ENCODE measurements at regions not wholly inside any gene's neighbourhood (a gene's known extent, or its start where the extent isn't known, plus 50 kb on each side); places are given as distances from the start of the nearest gene placed in this dataset.

DNA sequence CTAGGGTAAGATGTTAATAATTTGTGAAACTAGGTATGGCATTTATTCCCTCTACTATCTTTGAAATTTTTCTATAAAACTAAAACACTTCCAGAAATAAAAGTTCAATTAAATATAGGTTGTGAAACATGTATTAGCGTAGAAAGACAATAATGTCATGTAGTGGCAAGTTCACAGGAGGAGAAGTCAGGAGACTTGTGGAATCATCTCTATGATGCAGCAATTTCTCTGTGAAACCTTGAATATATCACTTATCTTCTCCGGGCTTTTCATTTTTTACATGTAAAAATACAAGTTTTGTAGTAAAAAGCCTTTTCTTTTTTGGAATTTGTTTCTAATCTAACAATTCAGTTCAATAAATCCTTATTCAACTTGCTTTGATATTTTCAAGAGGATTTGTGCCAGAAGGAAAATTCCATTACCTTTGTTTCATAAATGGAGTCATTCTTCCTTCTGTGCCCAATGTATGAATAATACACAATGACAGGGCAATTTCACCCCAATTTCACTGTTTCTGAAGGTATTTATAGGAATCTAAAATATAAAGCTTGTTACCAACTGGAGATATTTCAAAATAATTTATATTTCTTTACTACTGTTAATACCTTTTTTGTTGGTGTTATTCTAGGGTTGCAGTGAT lies 758.3 kb downstream of the FAM181B start:
- no peaks in the 10 kb centered on the region for H3K4me1 Mint-ChIP-seq
- H3K27me3 ChIP-seq = no peaks in the 10 kb centered on the region
- H3K4me1 ChIP-seq = no peaks in the 10 kb centered on the region
- H3K79me2 ChIP-seq (ENCODE audit: low read depth) = no peaks in the 10 kb centered on the region
- no peak overlapping the region for H3K27ac Mint-ChIP-seq
- H3K27me3 Mint-ChIP-seq (ENCODE audit: insufficient read depth, low read depth) = no peaks in the 10 kb centered on the region
- H3K36me3 Mint-ChIP-seq = no peaks in the 10 kb centered on the region
- H3K9me3 ChIP-seq (ENCODE audit: low read depth) = no peaks in the 10 kb centered on the region
- no peak overlapping the region for H2AFZ ChIP-seq (replicated peaks)
- H3K4me2 ChIP-seq = no peak overlapping the region
- no peaks in the 10 kb centered on the region for H3F3A ChIP-seq (ENCODE audit: low read depth)
- no peak for DNase-seq (ENCODE audit: low spot score)
- no peaks in the 10 kb centered on the region for H4K20me1 ChIP-seq (ENCODE audit: low read depth)
- TF ChIP-seq EZH2phosphoT487 (IDR thresholded peaks at IDR 0.05) (no peak), EZH2 (IDR thresholded peaks at IDR 0.05) (no peak)
- TF ChIP-seq, protein P1, sequence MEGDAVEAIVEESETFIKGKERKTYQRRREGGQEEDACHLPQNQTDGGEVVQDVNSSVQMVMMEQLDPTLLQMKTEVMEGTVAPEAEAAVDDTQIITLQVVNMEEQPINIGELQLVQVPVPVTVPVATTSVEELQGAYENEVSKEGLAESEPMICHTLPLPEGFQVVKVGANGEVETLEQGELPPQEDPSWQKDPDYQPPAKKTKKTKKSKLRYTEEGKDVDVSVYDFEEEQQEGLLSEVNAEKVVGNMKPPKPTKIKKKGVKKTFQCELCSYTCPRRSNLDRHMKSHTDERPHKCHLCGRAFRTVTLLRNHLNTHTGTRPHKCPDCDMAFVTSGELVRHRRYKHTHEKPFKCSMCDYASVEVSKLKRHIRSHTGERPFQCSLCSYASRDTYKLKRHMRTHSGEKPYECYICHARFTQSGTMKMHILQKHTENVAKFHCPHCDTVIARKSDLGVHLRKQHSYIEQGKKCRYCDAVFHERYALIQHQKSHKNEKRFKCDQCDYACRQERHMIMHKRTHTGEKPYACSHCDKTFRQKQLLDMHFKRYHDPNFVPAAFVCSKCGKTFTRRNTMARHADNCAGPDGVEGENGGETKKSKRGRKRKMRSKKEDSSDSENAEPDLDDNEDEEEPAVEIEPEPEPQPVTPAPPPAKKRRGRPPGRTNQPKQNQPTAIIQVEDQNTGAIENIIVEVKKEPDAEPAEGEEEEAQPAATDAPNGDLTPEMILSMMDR (IDR thresholded peaks at IDR 0.05) = no peak
- no peak overlapping the region for H3K9ac ChIP-seq
- H3K36me3 ChIP-seq = no peaks in the 10 kb centered on the region
- no peak overlapping the region for H3K27ac ChIP-seq
- no peak overlapping the region for H3K4me3 ChIP-seq
- H3K9me3 Mint-ChIP-seq = no peaks in the 10 kb centered on the region
- no peak overlapping the region for H3K4me3 Mint-ChIP-seq

DNA sequence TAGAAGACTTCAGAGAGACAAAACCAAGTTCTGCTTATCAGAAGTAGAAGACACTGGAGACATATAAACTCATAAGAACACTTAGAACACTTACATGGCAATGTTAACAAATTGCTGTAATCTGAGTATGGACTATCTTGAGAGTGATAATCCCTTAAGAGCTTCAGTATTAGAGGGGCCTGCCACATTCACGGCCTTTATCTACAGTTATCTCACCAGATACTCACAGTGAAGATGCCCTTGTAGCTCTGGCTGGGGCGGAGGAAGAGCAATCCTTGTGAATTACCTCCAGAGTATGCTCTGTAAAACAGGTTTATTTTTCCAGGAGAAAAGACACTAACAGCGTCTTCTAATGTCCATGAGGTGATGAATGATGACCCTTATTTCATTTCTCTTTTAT lies 762.8 kb downstream of the FAM181B start:
- Histone ChIP-seq H3K36me3 (no peaks in the 10 kb centered on the region), H3K4me1 (no peaks in the 10 kb centered on the region), H2AFZ (replicated peaks) (no peak overlapping the region), H3K9me3 (ENCODE audit: low read depth) (no peaks in the 10 kb centered on the region), H3F3A (ENCODE audit: low read depth) (no peaks in the 10 kb centered on the region), H3K4me2 (no peak overlapping the region), H3K27me3 (no peaks in the 10 kb centered on the region), H3K4me3 (no peak overlapping the region), H4K20me1 (ENCODE audit: low read depth) (no peaks in the 10 kb centered on the region), H3K79me2 (ENCODE audit: low read depth) (no peaks in the 10 kb centered on the region), H3K27ac (no peak overlapping the region), H3K9ac (no peak overlapping the region)
- no peaks in the 10 kb centered on the region for H3K36me3 Mint-ChIP-seq
- H3K4me3 Mint-ChIP-seq = no peak overlapping the region
- DNase-seq (ENCODE audit: low spot score) = no peak
- no peaks in the 10 kb centered on the region for H3K9me3 Mint-ChIP-seq
- no peaks in the 10 kb centered on the region for H3K4me1 Mint-ChIP-seq
- H3K27ac Mint-ChIP-seq = no peak overlapping the region
- no peak for TF ChIP-seq EZH2 (IDR thresholded peaks at IDR 0.05)
- H3K27me3 Mint-ChIP-seq (ENCODE audit: insufficient read depth, low read depth) = no peaks in the 10 kb centered on the region

DNA sequence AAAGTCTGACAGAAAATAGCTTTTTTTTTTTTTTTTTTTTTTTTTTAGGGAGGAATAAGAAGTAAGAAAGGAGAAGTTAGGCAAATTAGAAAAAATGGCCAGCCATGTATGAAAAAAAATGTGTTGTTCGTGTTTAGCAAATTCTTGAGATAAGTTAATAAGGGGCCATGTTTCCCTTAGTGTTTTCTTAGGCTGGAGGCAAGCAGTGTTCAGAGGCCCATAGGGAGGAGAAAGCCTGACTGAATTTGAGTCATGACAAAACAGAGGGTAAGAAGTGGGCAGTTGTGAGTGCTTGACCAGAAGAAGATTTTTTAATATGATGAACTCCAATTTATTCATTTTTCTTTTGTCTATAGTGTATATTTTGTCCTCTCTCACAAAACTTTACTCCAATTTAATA lies 766.4 kb downstream of the FAM181B start:
- no peaks in the 10 kb centered on the region for H3K27me3 Mint-ChIP-seq (ENCODE audit: insufficient read depth, low read depth)
- no peaks in the 10 kb centered on the region for H3K9me3 Mint-ChIP-seq
- no peaks in the 10 kb centered on the region for H3K36me3 Mint-ChIP-seq
- no peak overlapping the region for H3K4me3 ChIP-seq
- H3K4me3 Mint-ChIP-seq = no peak overlapping the region
- no peaks in the 10 kb centered on the region for H3K4me1 ChIP-seq
- no peak overlapping the region for H3K9ac ChIP-seq
- no peaks in the 10 kb centered on the region for H3F3A ChIP-seq (ENCODE audit: low read depth)
- H3K4me2 ChIP-seq = no peak overlapping the region
- TF ChIP-seq, protein P1 (IDR thresholded peaks at IDR 0.05) = no peak
- TF ChIP-seq EZH2 (IDR thresholded peaks at IDR 0.05) (no peak), EZH2phosphoT487 (IDR thresholded peaks at IDR 0.05) (no peak)
- no peak overlapping the region for H2AFZ ChIP-seq (replicated peaks)
- no peak for DNase-seq (ENCODE audit: low spot score)
- no peaks in the 10 kb centered on the region for H3K4me1 Mint-ChIP-seq
- H3K9me3 ChIP-seq (ENCODE audit: low read depth) = no peaks in the 10 kb centered on the region
- no peaks in the 10 kb centered on the region for H3K27me3 ChIP-seq
- H3K27ac Mint-ChIP-seq = no peak overlapping the region
- no peaks in the 10 kb centered on the region for H3K79me2 ChIP-seq (ENCODE audit: low read depth)
- no peaks in the 10 kb centered on the region for H4K20me1 ChIP-seq (ENCODE audit: low read depth)
- H3K36me3 ChIP-seq = no peaks in the 10 kb centered on the region
- no peak overlapping the region for H3K27ac ChIP-seq

DNA sequence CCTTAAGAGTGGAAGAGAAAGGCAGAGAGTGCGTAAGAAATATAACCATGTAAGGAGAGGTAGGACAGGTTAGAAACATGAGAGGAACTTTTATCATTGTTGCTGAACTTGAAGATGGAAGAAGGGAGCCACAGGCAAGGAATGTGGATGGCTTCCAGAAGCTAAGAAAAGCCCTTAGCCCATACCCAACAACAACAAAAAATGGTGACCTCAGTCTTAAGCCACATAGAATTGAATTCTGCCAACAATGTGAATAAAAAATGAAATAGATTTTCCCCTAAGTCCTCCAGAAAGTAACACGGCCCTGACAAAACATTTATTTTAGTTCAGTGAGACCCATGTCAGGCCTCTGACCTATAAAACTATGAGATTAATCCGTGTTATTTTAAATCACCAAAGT lies 767.3 kb downstream of the FAM181B start:
- H3K27me3 Mint-ChIP-seq (ENCODE audit: insufficient read depth, low read depth) = no peaks in the 10 kb centered on the region
- H3K9me3 ChIP-seq (ENCODE audit: low read depth) = no peaks in the 10 kb centered on the region
- no peak overlapping the region for H3K9ac ChIP-seq
- H3K36me3 ChIP-seq = no peaks in the 10 kb centered on the region
- TF ChIP-seq EZH2 (IDR thresholded peaks at IDR 0.05) (no peak), EZH2phosphoT487 (IDR thresholded peaks at IDR 0.05) (no peak)
- TF ChIP-seq, protein P1 (IDR thresholded peaks at IDR 0.05) = no peak
- H3K4me1 Mint-ChIP-seq = no peaks in the 10 kb centered on the region
- no peaks in the 10 kb centered on the region for H3K27me3 ChIP-seq
- H4K20me1 ChIP-seq (ENCODE audit: low read depth) = no peaks in the 10 kb centered on the region
- no peaks in the 10 kb centered on the region for H3K36me3 Mint-ChIP-seq
- DNase-seq (ENCODE audit: low spot score) = no peak
- no peak overlapping the region for H3K4me3 ChIP-seq
- H3K79me2 ChIP-seq (ENCODE audit: low read depth) = no peaks in the 10 kb centered on the region
- no peaks in the 10 kb centered on the region for H3F3A ChIP-seq (ENCODE audit: low read depth)
- H3K9me3 Mint-ChIP-seq = no peaks in the 10 kb centered on the region
- H3K4me3 Mint-ChIP-seq = no peak overlapping the region
- no peak overlapping the region for H3K27ac Mint-ChIP-seq
- no peak overlapping the region for H3K4me2 ChIP-seq
- H2AFZ ChIP-seq (replicated peaks) = no peak overlapping the region
- no peaks in the 10 kb centered on the region for H3K4me1 ChIP-seq
- no peak overlapping the region for H3K27ac ChIP-seq

Data from neural progenitor cell (in vitro differentiated cells).